Liver (tissue), 8 donors: ENCODE measurements at regions not wholly inside any gene's neighbourhood (a gene's known extent, or its start where the extent isn't known, plus 50 kb on each side); places are given as distances from the start of the nearest gene placed in this dataset.

Source experiments
- DNase-seq: peaks from one replicate; pipeline ENCODE4 v3.0.0-alpha.2; 2017; ENCODE audit warnings: low spot score
- H3K27ac ChIP-seq, 2 donors: one replicate each; pipeline ENCODE4 v1.7.0; 2013; ENCODE audit warnings: inconsistent platforms in 2 of 2, low read length in 2 of 2, control low read depth in 1 of 2, low read depth in 1 of 2, mild to moderate bottlenecking in 1 of 2
- H3K27me3 ChIP-seq, 4 donors: one replicate each; pipeline versions ENCODE4 v1.6.1 to v1.7.0; 2013; ENCODE audit warnings: low read length in 3 of 4, inconsistent platforms in 1 of 4, mild to moderate bottlenecking in 1 of 4, moderate library complexity in 1 of 4; ENCODE audit not compliant: control insufficient read depth in 4 of 4, insufficient read depth in 4 of 4
- H3K36me3 ChIP-seq, 4 donors: one replicate each; pipeline versions ENCODE4 v1.6.1 to v1.7.0; 2013; ENCODE audit warnings: low read length in 3 of 4, mild to moderate bottlenecking in 3 of 4, low read depth in 1 of 4, moderate library complexity in 1 of 4; ENCODE audit not compliant: control insufficient read depth in 4 of 4, insufficient read depth in 3 of 4
- H3K4me1 ChIP-seq, 4 donors: one replicate each; pipeline versions ENCODE4 v1.6.1 to v1.7.0; 2013; ENCODE audit warnings: low read length in 3 of 4, mild to moderate bottlenecking in 3 of 4, moderate library complexity in 1 of 4; ENCODE audit not compliant: control insufficient read depth in 4 of 4, insufficient read depth in 4 of 4
- H3K4me3 ChIP-seq, 3 donors: one replicate each; pipeline versions ENCODE4 v1.6.1 to v1.7.0; 2013; ENCODE audit warnings: low read length in 3 of 3, control low read depth in 1 of 3, low read depth in 1 of 3, mild to moderate bottlenecking in 1 of 3
- H3K9ac ChIP-seq, 2 donors: one replicate each; pipeline ENCODE4 v1.7.0; 2013; ENCODE audit warnings: low read length in 2 of 2, mild to moderate bottlenecking in 2 of 2, moderate library complexity in 2 of 2, control low read depth in 1 of 2, low read depth in 1 of 2
- H3K9me3 ChIP-seq, 4 donors: one replicate each; pipeline versions ENCODE4 v1.6.1 to v1.7.0; 2013; ENCODE audit warnings: low read length in 3 of 4; ENCODE audit not compliant: control insufficient read depth in 4 of 4
- ATF3 ChIP-seq: IDR thresholded peaks from 2 replicates; pipeline ENCODE4 v1.6.1; 2016; ENCODE audit warnings: antibody characterized with exemption
- CTCF ChIP-seq: fragments of 150-350 bp; IDR thresholded peaks from 2 replicates; pipeline ENCODE4 v1.5.1; 2017; ENCODE audit warnings: improper control_type of control experiment, low read depth, low read length; ENCODE audit not compliant: missing input control
- EGR1 ChIP-seq, 2 donors: IDR thresholded peaks; 2 replicates each; pipeline ENCODE4 v1.6.1; 2016 to 2018; ENCODE audit warnings: antibody characterized with exemption in 2 of 2, low read depth in 2 of 2
- FOXA1 ChIP-seq: IDR thresholded peaks from 2 replicates; pipeline ENCODE4 v1.6.1; 2016; ENCODE audit warnings: antibody characterized with exemption
- GABPA ChIP-seq, 2 donors: IDR thresholded peaks in 1 of 2; conservative IDR thresholded peaks in 1 of 2; 2 replicates each; pipeline ENCODE4 v1.6.1; 2016; ENCODE audit warnings: antibody characterized with exemption in 2 of 2, mild to moderate bottlenecking in 1 of 2, moderate library complexity in 1 of 2
- JUND ChIP-seq, 2 donors: IDR thresholded peaks; 2 replicates each; pipeline ENCODE4 v1.6.1; 2016; ENCODE audit warnings: antibody characterized with exemption in 2 of 2
- MAX ChIP-seq: IDR thresholded peaks from 2 replicates; pipeline ENCODE4 v1.6.1; 2016; ENCODE audit warnings: antibody characterized with exemption
- NR2F2 ChIP-seq: IDR thresholded peaks from 2 replicates; pipeline ENCODE4 v1.6.1; 2016; ENCODE audit warnings: antibody characterized with exemption
- RXRA ChIP-seq, 2 donors: IDR thresholded peaks; 2 replicates each; pipeline ENCODE4 v1.6.1; 2017 to 2018; ENCODE audit warnings: antibody characterized with exemption in 2 of 2, mild to moderate bottlenecking in 1 of 2
- TAF1 ChIP-seq: conservative IDR thresholded peaks from 2 replicates; pipeline ENCODE4 v1.6.1; 2016; ENCODE audit warnings: antibody characterized with exemption, mild to moderate bottlenecking
- YY1 ChIP-seq: IDR thresholded peaks from 2 replicates; pipeline ENCODE4 v1.6.1; 2016; ENCODE audit warnings: antibody characterized with exemption, mild to moderate bottlenecking
- ZBTB33 ChIP-seq: IDR thresholded peaks from 2 replicates; pipeline ENCODE4 v1.6.1; 2016; ENCODE audit warnings: antibody characterized with exemption
- WGBS: extraction: QIAGEN DNeasy Blood & Tissue Kit; methylation state at CpG from one replicate; pipeline ENCODE4 v1.1.7; 2013; 5-methylcytosine and 5-hydroxymethylcytosine counted together
- donor health status: healthy.
- donor health status: healthy.
- donor health status: healthy.
- donor health status: healthy.
- donor health status: healthy.

- Histone ChIP-seq H3K27ac (no peak overlapping the region), H3K9ac (no peak overlapping the region), H3K4me3 (no peak overlapping the region), H3K4me1 (no peaks in the 10 kb centered on the region), H3K27me3 (no peaks in the 10 kb centered on the region), H3K36me3 (no peaks in the 10 kb centered on the region), H3K9me3 (no peaks in the 10 kb centered on the region)
- TF ChIP-seq MAX (no peak), EGR1 (IDR thresholded peaks at IDR 0.05; ENCODE audit: low read depth in 2 of 2) (no peak), TAF1 (no peak), RXRA (IDR thresholded peaks at IDR 0.05) (no peak), YY1 (no peak), FOXA1 (no peak), ZBTB33 (no peak)
- DNase-seq: no peak
- 91% methylated on average over 3 of the region's 3 CpGs for WGBS
These were observed 363.4 kb upstream of the ARHGEF26 start for GRCh38 chr3:153757839-153758238.

GRCh38 chr3:153760948-153761347 lies 360.2 kb upstream of the ARHGEF26 start:
- no peaks in the 10 kb centered on the region for H3K36me3 ChIP-seq
- no peaks in the 10 kb centered on the region for H3K27me3 ChIP-seq
- H3K27ac ChIP-seq: no peak overlapping the region
- no peak overlapping the region for H3K9ac ChIP-seq
- WGBS: 87% methylated on average over 5 of the region's 5 CpGs
- TF ChIP-seq CTCF (no peak), ATF3 (no peak), GABPA (IDR thresholded peaks at IDR 0.05 in 1 of 2, conservative IDR thresholded peaks at IDR 0.05 in 1 of 2) (no peak), NR2F2 (no peak), JUND (IDR thresholded peaks at IDR 0.05) (no peak), ZBTB33 (no peak), EGR1 (IDR thresholded peaks at IDR 0.05; ENCODE audit: low read depth in 2 of 2) (no peak)
- no peak for DNase-seq
- H3K9me3 ChIP-seq: no peaks in the 10 kb centered on the region
- no peaks in the 10 kb centered on the region for H3K4me1 ChIP-seq
- no peak overlapping the region for H3K4me3 ChIP-seq
